Adrenal gland (tissue), 5 donors: ENCODE measurements at regions not wholly inside any gene's neighbourhood (a gene's known extent, or its start where the extent isn't known, plus 50 kb on each side); places are given as distances from the start of the nearest gene placed in this dataset.

Source experiments
- POLR2A ChIP-seq, 2 donors: fragments of 450-650 bp; IDR thresholded peaks; one replicate each; pipeline ENCODE4 v1.6.1; 2017; ENCODE audit warnings: antibody characterized with exemption in 2 of 2, mild to moderate bottlenecking in 2 of 2, moderate library complexity in 1 of 2
- TF ChIP-seq, protein P1 (sequence below), 6 experiments: fragments of 450-650 bp in 4 of 6; fragments of 200-600 bp in 2 of 6; sonication (generic) in 1 of 6; IDR thresholded peaks; 1 replicate in 5 of 6; 2 replicates in 1 of 6; pipeline versions ENCODE4 v1.5.1 to v1.8.0; 2016 to 2021; ENCODE audit warnings: antibody characterized with exemption in 6 of 6, mild to moderate bottlenecking in 2 of 6, moderate library complexity in 1 of 6
- donor health status: DM: no; HTN: no; CAD: no.

DNA sequence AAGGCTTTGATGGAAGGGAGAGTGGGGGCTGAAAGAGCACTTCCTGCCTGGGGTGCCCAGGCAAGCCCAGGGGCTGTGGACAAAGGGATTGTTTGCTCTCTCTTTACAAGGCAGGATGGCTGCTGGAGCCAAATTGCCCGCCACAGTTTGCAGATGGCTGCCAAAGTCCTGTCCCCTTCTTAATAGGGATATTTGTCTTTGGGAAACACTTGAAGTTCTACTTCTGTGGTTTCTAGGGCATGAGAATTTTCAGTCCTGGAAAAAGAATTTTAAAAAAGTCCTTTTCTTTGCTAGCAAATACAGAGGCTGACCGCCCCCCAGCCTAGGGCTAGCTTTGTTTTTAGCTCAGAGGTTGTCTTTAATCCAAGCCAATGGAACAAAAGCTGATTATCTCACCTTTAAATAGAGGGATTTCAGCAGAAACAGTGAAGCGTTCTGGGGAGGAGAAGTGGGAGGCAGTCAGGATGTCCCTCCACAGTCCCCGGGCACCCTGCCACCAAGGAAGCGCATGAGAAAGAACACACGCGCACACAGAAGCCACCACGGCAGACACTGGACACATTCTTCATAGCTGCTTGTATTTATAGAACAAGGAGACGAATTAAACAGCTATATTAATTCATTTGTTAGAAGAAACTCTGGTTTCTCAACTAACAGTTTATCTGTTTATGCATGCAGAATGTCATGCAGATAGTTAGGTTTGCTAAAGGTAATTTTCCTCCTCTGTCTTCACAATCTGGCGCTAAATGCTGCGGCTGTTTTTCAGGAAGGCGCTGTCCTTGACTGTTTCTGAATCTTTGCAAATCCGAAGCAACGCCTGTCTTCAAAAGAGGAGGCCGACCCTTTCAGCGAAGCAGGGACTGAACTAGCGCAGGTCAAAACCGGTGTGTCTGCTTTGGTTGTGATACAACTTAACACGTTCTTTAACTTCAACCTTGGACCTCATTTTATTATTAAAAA is 736.9 kb downstream of the QKI start:
- TF ChIP-seq, protein P1, sequence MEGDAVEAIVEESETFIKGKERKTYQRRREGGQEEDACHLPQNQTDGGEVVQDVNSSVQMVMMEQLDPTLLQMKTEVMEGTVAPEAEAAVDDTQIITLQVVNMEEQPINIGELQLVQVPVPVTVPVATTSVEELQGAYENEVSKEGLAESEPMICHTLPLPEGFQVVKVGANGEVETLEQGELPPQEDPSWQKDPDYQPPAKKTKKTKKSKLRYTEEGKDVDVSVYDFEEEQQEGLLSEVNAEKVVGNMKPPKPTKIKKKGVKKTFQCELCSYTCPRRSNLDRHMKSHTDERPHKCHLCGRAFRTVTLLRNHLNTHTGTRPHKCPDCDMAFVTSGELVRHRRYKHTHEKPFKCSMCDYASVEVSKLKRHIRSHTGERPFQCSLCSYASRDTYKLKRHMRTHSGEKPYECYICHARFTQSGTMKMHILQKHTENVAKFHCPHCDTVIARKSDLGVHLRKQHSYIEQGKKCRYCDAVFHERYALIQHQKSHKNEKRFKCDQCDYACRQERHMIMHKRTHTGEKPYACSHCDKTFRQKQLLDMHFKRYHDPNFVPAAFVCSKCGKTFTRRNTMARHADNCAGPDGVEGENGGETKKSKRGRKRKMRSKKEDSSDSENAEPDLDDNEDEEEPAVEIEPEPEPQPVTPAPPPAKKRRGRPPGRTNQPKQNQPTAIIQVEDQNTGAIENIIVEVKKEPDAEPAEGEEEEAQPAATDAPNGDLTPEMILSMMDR (IDR thresholded peaks at IDR 0.05) = no peak
- no peak for TF ChIP-seq POLR2A (IDR thresholded peaks at IDR 0.05)
